ENCODE measurements at regions not wholly inside any gene's neighbourhood (a gene's known extent, or its start where the extent isn't known, plus 50 kb on each side); places are given as distances from the start of the nearest gene placed in this dataset.

- no peak overlapping the region for H3K27ac ChIP-seq (ENCODE audit: low read depth, low read length)
- no peaks in the 10 kb centered on the region for H3K4me1 ChIP-seq (ENCODE audit: control insufficient read depth, insufficient read depth, low read length)
- no peaks in the 10 kb centered on the region for H3K9me3 ChIP-seq (ENCODE audit: control insufficient read depth, insufficient read depth, low read length)
- DNase-seq (ENCODE audit: low read depth in 4 of 6, low spot score in 6 of 6) = no peak
- H3K27me3 ChIP-seq (ENCODE audit: control insufficient read depth, insufficient read depth, low read length) = no peaks in the 10 kb centered on the region
- no peaks in the 10 kb centered on the region for H3K36me3 ChIP-seq (ENCODE audit: control insufficient read depth, insufficient read depth, low read length)
- WGBS (ENCODE audit: insufficient coverage) = 88% methylated on average over 1 of the region's 2 CpGs
- H3K4me3 ChIP-seq (ENCODE audit: low read depth, low read length) = no peak overlapping the region
Measured at GRCh38 chr3:147838652-147839051, 429.5 kb downstream of the ZIC1 start.

GRCh38 chr3:147843331-147843730 is 434.2 kb downstream of the ZIC1 start:
- H3K27ac ChIP-seq (ENCODE audit: low read depth, low read length) = no peak overlapping the region
- H3K4me1 ChIP-seq (ENCODE audit: control insufficient read depth, insufficient read depth, low read length) = no peaks in the 10 kb centered on the region
- WGBS (ENCODE audit: insufficient coverage) = no CpG with 5 or more reads among the region's 1 CpG
- H3K27me3 ChIP-seq (ENCODE audit: control insufficient read depth, insufficient read depth, low read length) = no peaks in the 10 kb centered on the region
- H3K9me3 ChIP-seq (ENCODE audit: control insufficient read depth, insufficient read depth, low read length) = no peaks in the 10 kb centered on the region
- H3K36me3 ChIP-seq (ENCODE audit: control insufficient read depth, insufficient read depth, low read length) = no peaks in the 10 kb centered on the region
- no peak for DNase-seq (ENCODE audit: low read depth in 4 of 6, low spot score in 6 of 6)
- H3K4me3 ChIP-seq (ENCODE audit: low read depth, low read length) = no peak overlapping the region

- WGBS (ENCODE audit: insufficient coverage) = no CpG with 5 or more reads among the region's 4 CpGs
- no peak overlapping the region for H3K4me3 ChIP-seq (ENCODE audit: low read depth, low read length)
- no peaks in the 10 kb centered on the region for H3K27me3 ChIP-seq (ENCODE audit: control insufficient read depth, insufficient read depth, low read length)
- H3K36me3 ChIP-seq (ENCODE audit: control insufficient read depth, insufficient read depth, low read length) = no peaks in the 10 kb centered on the region
- H3K27ac ChIP-seq (ENCODE audit: low read depth, low read length) = no peak overlapping the region
- DNase-seq (ENCODE audit: low read depth in 4 of 6, low spot score in 6 of 6) = no peak
- H3K9me3 ChIP-seq (ENCODE audit: control insufficient read depth, insufficient read depth, low read length) = no peaks in the 10 kb centered on the region
- no peaks in the 10 kb centered on the region for H3K4me1 ChIP-seq (ENCODE audit: control insufficient read depth, insufficient read depth, low read length)
Measured at GRCh38 chr3:147846293-147846692, 437.1 kb downstream of the ZIC1 start.

- Histone ChIP-seq H3K36me3 (ENCODE audit: control insufficient read depth, insufficient read depth, low read length) (no peaks in the 10 kb centered on the region), H3K27me3 (ENCODE audit: control insufficient read depth, insufficient read depth, low read length) (no peaks in the 10 kb centered on the region), H3K4me1 (ENCODE audit: control insufficient read depth, insufficient read depth, low read length) (no peaks in the 10 kb centered on the region), H3K9me3 (ENCODE audit: control insufficient read depth, insufficient read depth, low read length) (no peaks in the 10 kb centered on the region), H3K27ac (ENCODE audit: low read depth, low read length) (no peak overlapping the region), H3K4me3 (ENCODE audit: low read depth, low read length) (no peak overlapping the region)
- DNase-seq (ENCODE audit: low read depth in 4 of 6, low spot score in 6 of 6) = no peak
- WGBS (ENCODE audit: insufficient coverage) = no CpG with 5 or more reads among the region's 3 CpGs
Measured at GRCh38 chr3:147846854-147847478, 437.8 kb downstream of the ZIC1 start.

- no peaks in the 10 kb centered on the region for H3K27me3 ChIP-seq (ENCODE audit: control insufficient read depth, insufficient read depth, low read length)
- no peak overlapping the region for H3K4me3 ChIP-seq (ENCODE audit: low read depth, low read length)
- H3K9me3 ChIP-seq (ENCODE audit: control insufficient read depth, insufficient read depth, low read length) = no peaks in the 10 kb centered on the region
- H3K36me3 ChIP-seq (ENCODE audit: control insufficient read depth, insufficient read depth, low read length) = no peaks in the 10 kb centered on the region
- H3K4me1 ChIP-seq (ENCODE audit: control insufficient read depth, insufficient read depth, low read length) = no peaks in the 10 kb centered on the region
- no peak for DNase-seq (ENCODE audit: low read depth in 4 of 6, low spot score in 6 of 6)
- H3K27ac ChIP-seq (ENCODE audit: low read depth, low read length) = no peak overlapping the region
Measured at GRCh38 chr3:147851062-147851461, 441.9 kb downstream of the ZIC1 start.

GRCh38 chr3:147854542-147854941 is 445.4 kb downstream of the ZIC1 start:
- Histone ChIP-seq H3K4me1 (ENCODE audit: control insufficient read depth, insufficient read depth, low read length) (no peaks in the 10 kb centered on the region), H3K27me3 (ENCODE audit: control insufficient read depth, insufficient read depth, low read length) (no peaks in the 10 kb centered on the region), H3K27ac (ENCODE audit: low read depth, low read length) (no peak overlapping the region), H3K9me3 (ENCODE audit: control insufficient read depth, insufficient read depth, low read length) (no peaks in the 10 kb centered on the region), H3K4me3 (ENCODE audit: low read depth, low read length) (no peak overlapping the region), H3K36me3 (ENCODE audit: control insufficient read depth, insufficient read depth, low read length) (no peaks in the 10 kb centered on the region)
- DNase-seq (ENCODE audit: low read depth in 4 of 6, low spot score in 6 of 6) = no peak
- no CpG with 5 or more reads among the region's 4 CpGs for WGBS (ENCODE audit: insufficient coverage)

GRCh38 chr3:147864754-147865354 is 455.7 kb downstream of the ZIC1 start:
- H3K27me3 ChIP-seq (ENCODE audit: control insufficient read depth, insufficient read depth, low read length) = no peaks in the 10 kb centered on the region
- H3K9me3 ChIP-seq (ENCODE audit: control insufficient read depth, insufficient read depth, low read length) = peaks cover 3% of the 10 kb centered on the region
- no peak for DNase-seq (ENCODE audit: low read depth in 4 of 6, low spot score in 6 of 6)

GRCh38 chr3:147866561-147866960 is 457.4 kb downstream of the ZIC1 start:
- Histone ChIP-seq H3K9me3 (ENCODE audit: control insufficient read depth, insufficient read depth, low read length) (peaks cover 2% of the 10 kb centered on the region), H3K27ac (ENCODE audit: low read depth, low read length) (no peak overlapping the region), H3K4me1 (ENCODE audit: control insufficient read depth, insufficient read depth, low read length) (no peaks in the 10 kb centered on the region), H3K4me3 (ENCODE audit: low read depth, low read length) (no peak overlapping the region), H3K36me3 (ENCODE audit: control insufficient read depth, insufficient read depth, low read length) (no peaks in the 10 kb centered on the region), H3K27me3 (ENCODE audit: control insufficient read depth, insufficient read depth, low read length) (no peaks in the 10 kb centered on the region)
- DNase-seq (ENCODE audit: low read depth in 4 of 6, low spot score in 6 of 6) = no peak
- WGBS (ENCODE audit: insufficient coverage) = no CpG with 5 or more reads among the region's 1 CpG

More at GRCh38 chr3:147864754-147865354, 455.7 kb downstream of the ZIC1 start:
- no peak overlapping the region for H3K27ac ChIP-seq (ENCODE audit: low read depth, low read length)
- H3K36me3 ChIP-seq (ENCODE audit: control insufficient read depth, insufficient read depth, low read length) = no peaks in the 10 kb centered on the region
- H3K4me1 ChIP-seq (ENCODE audit: control insufficient read depth, insufficient read depth, low read length) = no peaks in the 10 kb centered on the region
- no peak overlapping the region for H3K4me3 ChIP-seq (ENCODE audit: low read depth, low read length)

GRCh38 chr3:147872568-147872967 is 463.4 kb downstream of the ZIC1 start:
- Histone ChIP-seq H3K4me1 (ENCODE audit: control insufficient read depth, insufficient read depth, low read length) (no peaks in the 10 kb centered on the region), H3K27ac (ENCODE audit: low read depth, low read length) (no peak overlapping the region), H3K4me3 (ENCODE audit: low read depth, low read length) (no peak overlapping the region), H3K36me3 (ENCODE audit: control insufficient read depth, insufficient read depth, low read length) (no peaks in the 10 kb centered on the region), H3K27me3 (ENCODE audit: control insufficient read depth, insufficient read depth, low read length) (no peaks in the 10 kb centered on the region), H3K9me3 (ENCODE audit: control insufficient read depth, insufficient read depth, low read length) (no peaks in the 10 kb centered on the region)
- no peak for DNase-seq (ENCODE audit: low read depth in 4 of 6, low spot score in 6 of 6)
- 100% methylated on average over 1 of the region's 4 CpGs for WGBS (ENCODE audit: insufficient coverage)

GRCh38 chr3:147875498-147875897 is 466.3 kb downstream of the ZIC1 start:
- no peaks in the 10 kb centered on the region for H3K4me1 ChIP-seq (ENCODE audit: control insufficient read depth, insufficient read depth, low read length)
- H3K9me3 ChIP-seq (ENCODE audit: control insufficient read depth, insufficient read depth, low read length) = peaks cover 1% of the 10 kb centered on the region
- no peaks in the 10 kb centered on the region for H3K36me3 ChIP-seq (ENCODE audit: control insufficient read depth, insufficient read depth, low read length)
- no peak for DNase-seq (ENCODE audit: low read depth in 4 of 6, low spot score in 6 of 6)
- H3K27ac ChIP-seq (ENCODE audit: low read depth, low read length) = no peak overlapping the region
- H3K27me3 ChIP-seq (ENCODE audit: control insufficient read depth, insufficient read depth, low read length) = no peaks in the 10 kb centered on the region
- no peak overlapping the region for H3K4me3 ChIP-seq (ENCODE audit: low read depth, low read length)
- no CpG with 5 or more reads among the region's 2 CpGs for WGBS (ENCODE audit: insufficient coverage)

All from spinal cord (tissue), 9 donors.